NAMALWA (cell line): ENCODE measurements at regions not wholly inside any gene's neighbourhood (a gene's known extent, or its start where the extent isn't known, plus 50 kb on each side); places are given as distances from the start of the nearest gene placed in this dataset.
"Not testable (repeated sequence)": the region's sequence is repeated elsewhere in the genome, so short reads cannot be mapped to it uniquely, and the experiment has no call there.

Experiments used
- DNase-seq: peaks from one replicate; pipeline ENCODE4 v3.0.0-alpha.2; 2015; ENCODE audit warnings: low spot score

- DNase-seq: no peak
Observed at GRCh38 chr2:19201911-19202462, 156.4 kb downstream of the OSR1 start.

- no peak for DNase-seq
Observed at GRCh38 chr2:19198381-19198780, 160.0 kb downstream of the OSR1 start.

GRCh38 chr2:19195661-19196060 is 162.8 kb downstream of the OSR1 start:
- no peak for DNase-seq

- no peak for DNase-seq
Observed at GRCh38 chr2:19189391-19189790, 169.0 kb downstream of the OSR1 start.

GRCh38 chr2:19187323-19188020 is 171.0 kb downstream of the OSR1 start:
- DNase-seq: no peak

GRCh38 chr2:19185086-19185485 is 173.3 kb downstream of the OSR1 start:
- DNase-seq: no peak

GRCh38 chr2:19178175-19178574 is 180.2 kb downstream of the OSR1 start:
- DNase-seq: no peak

- DNase-seq: no peak
Observed at GRCh38 chr2:19176977-19177376, 181.4 kb downstream of the OSR1 start.

- no peak for DNase-seq
Observed at GRCh38 chr2:19176172-19176852, 182.1 kb downstream of the OSR1 start.

- no peak for DNase-seq
Observed at GRCh38 chr2:19174176-19174575, 184.2 kb downstream of the OSR1 start.

- no peak for DNase-seq
Observed at GRCh38 chr2:19171409-19171808, 187.0 kb downstream of the OSR1 start.

GRCh38 chr2:19169134-19169768 is 189.2 kb downstream of the OSR1 start:
- no peak for DNase-seq

GRCh38 chr2:19164099-19164498 is 194.3 kb downstream of the OSR1 start:
- DNase-seq: not testable (repeated sequence)

- no peak for DNase-seq
Observed at GRCh38 chr2:19158896-19159295, 199.5 kb downstream of the OSR1 start.

- DNase-seq: no peak
Observed at GRCh38 chr2:19158211-19158610, 200.2 kb downstream of the OSR1 start.

GRCh38 chr2:19156646-19157045 is 201.8 kb downstream of the OSR1 start:
- no peak for DNase-seq

GRCh38 chr2:19150726-19151125 is 207.7 kb downstream of the OSR1 start:
- no peak for DNase-seq

GRCh38 chr2:19146867-19147266 is 211.6 kb downstream of the OSR1 start:
- DNase-seq: no peak

GRCh38 chr2:19141234-19142004 is 217.0 kb downstream of the OSR1 start:
- no peak for DNase-seq

GRCh38 chr2:19140463-19141208 is 217.8 kb downstream of the OSR1 start:
- DNase-seq: no peak

- no peak for DNase-seq
Observed at GRCh38 chr2:19139386-19139785, 219.0 kb downstream of the OSR1 start.
